CD8-positive, alpha-beta memory T cell (primary cell): ENCODE measurements at regions not wholly inside any gene's neighbourhood (a gene's known extent, or its start where the extent isn't known, plus 50 kb on each side); places are given as distances from the start of the nearest gene placed in this dataset.

ENCODE experiments used
- CTCF ChIA-PET: fragments of 350-600 bp; sonication (Branson Sonifier 250); formaldehyde crosslinking; loops from one replicate; lab custom pipeline; 2021; ENCODE audit warnings: antibody characterized with exemption; lab: Charles Lee
- POLR2A ChIA-PET: fragments of 350-600 bp; sonication (Branson Sonifier 250); formaldehyde crosslinking; loops from one replicate; lab custom pipeline; 2021; ENCODE audit warnings: antibody characterized with exemption; lab: Charles Lee
- DNase-seq, 5 donors: peaks; one replicate each; pipeline versions ENCODE4 v3.0.0 to v3.0.0-alpha.2; 2020 to 2022; ENCODE audit warnings: mixed read lengths in 1 of 5
- H3K27ac ChIP-seq: one replicate; pipeline ENCODE4 v1.7.0; 2013; ENCODE audit warnings: low read depth, mild to moderate bottlenecking, low read length, moderate library complexity
- H3K27me3 ChIP-seq: 2 replicates; pipeline ENCODE4 v1.7.0; 2013; ENCODE audit warnings: low read length, mild to moderate bottlenecking; ENCODE audit not compliant: insufficient read depth, poor library complexity, severe bottlenecking
- H3K36me3 ChIP-seq: 2 replicates; pipeline ENCODE4 v1.7.0; 2013; ENCODE audit warnings: mild to moderate bottlenecking, low read length, moderate library complexity; ENCODE audit not compliant: insufficient read depth
- H3K4me1 ChIP-seq: 2 replicates; pipeline ENCODE4 v1.7.0; 2013; ENCODE audit warnings: mild to moderate bottlenecking, low read length, moderate library complexity; ENCODE audit not compliant: insufficient read depth
- H3K4me3 ChIP-seq: 2 replicates; pipeline ENCODE4 v1.7.0; 2013; ENCODE audit warnings: mild to moderate bottlenecking, low read length
- H3K9me3 ChIP-seq: 2 replicates; pipeline ENCODE4 v1.7.0; 2013; ENCODE audit warnings: mild to moderate bottlenecking, low read length
- H3K27ac Mint-ChIP-seq, 8 donors: one replicate each; pipeline ENCODE4 v1.8.0; 2020 to 2021; ENCODE audit warnings: mixed read lengths in 8 of 8, mild to moderate bottlenecking in 6 of 8, inconsistent platforms in 3 of 8, moderate library complexity in 3 of 8
- H3K27me3 Mint-ChIP-seq, 2 donors: one replicate each; pipeline ENCODE4 v1.8.0; 2020 to 2021; ENCODE audit warnings: mixed read lengths in 2 of 2, mild to moderate bottlenecking in 1 of 2, moderate library complexity in 1 of 2
- H3K36me3 Mint-ChIP-seq, 3 donors: one replicate each; pipeline ENCODE4 v1.8.0; 2020 to 2021; ENCODE audit warnings: mixed read lengths in 3 of 3, inconsistent platforms in 1 of 3, mild to moderate bottlenecking in 1 of 3
- H3K4me1 Mint-ChIP-seq, 3 donors: one replicate each; pipeline ENCODE4 v1.8.0; 2020 to 2021; ENCODE audit warnings: mixed read lengths in 3 of 3, inconsistent platforms in 1 of 3, mild to moderate bottlenecking in 1 of 3
- H3K4me3 Mint-ChIP-seq, 7 donors: one replicate each; pipeline ENCODE4 v1.8.0; 2020 to 2021; ENCODE audit warnings: mixed read lengths in 7 of 7, mild to moderate bottlenecking in 6 of 7, moderate library complexity in 4 of 7, inconsistent platforms in 2 of 7
- H3K9me3 Mint-ChIP-seq, 5 donors: one replicate each; pipeline ENCODE4 v1.8.0; 2020 to 2022; ENCODE audit warnings: mixed read lengths in 5 of 5, mild to moderate bottlenecking in 3 of 5, moderate library complexity in 2 of 5, inconsistent platforms in 1 of 5

DNA sequence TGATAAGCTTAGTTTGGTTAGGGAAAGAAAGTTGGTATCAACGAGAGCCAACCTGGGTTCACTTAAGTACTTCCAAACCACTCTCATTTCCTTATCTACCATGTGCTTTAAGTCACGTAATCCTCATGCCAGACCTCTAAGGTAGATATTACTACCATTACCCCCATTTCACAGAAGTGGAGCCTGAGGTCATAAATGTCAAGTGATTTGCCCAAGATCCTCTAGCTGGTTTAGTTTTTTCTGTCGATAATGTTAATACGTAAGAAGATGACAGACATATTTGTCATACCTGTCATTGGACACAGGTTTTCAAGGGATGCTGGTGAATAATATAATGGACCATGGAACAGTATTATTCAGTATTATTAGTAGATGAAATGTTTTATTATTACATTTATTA, 197.4 kb upstream of the MKLN1 start:
- no peak overlapping the region for H3K4me3 Mint-ChIP-seq
- H3K9me3 Mint-ChIP-seq = no peaks in the 10 kb centered on the region
- H3K36me3 ChIP-seq = no peaks in the 10 kb centered on the region
- H3K36me3 Mint-ChIP-seq = no peaks in the 10 kb centered on the region
- no peak overlapping the region for H3K27ac ChIP-seq
- CTCF ChIA-PET = interaction anchor here (0.6 kb wide), 1 partner anchor 71 kb away, joined by 3 read pairs; no protein-coding TSS in a partner anchor
- H3K4me1 ChIP-seq = no peaks in the 10 kb centered on the region
- DNase-seq = no peak
- POLR2A ChIA-PET = no interaction called here
- no peaks in the 10 kb centered on the region for H3K27me3 ChIP-seq
- no peaks in the 10 kb centered on the region for H3K27me3 Mint-ChIP-seq
- no peak overlapping the region for H3K4me3 ChIP-seq
- H3K9me3 ChIP-seq = no peaks in the 10 kb centered on the region
- H3K27ac Mint-ChIP-seq = no peak overlapping the region
- H3K4me1 Mint-ChIP-seq = no peaks in the 10 kb centered on the region

DNA sequence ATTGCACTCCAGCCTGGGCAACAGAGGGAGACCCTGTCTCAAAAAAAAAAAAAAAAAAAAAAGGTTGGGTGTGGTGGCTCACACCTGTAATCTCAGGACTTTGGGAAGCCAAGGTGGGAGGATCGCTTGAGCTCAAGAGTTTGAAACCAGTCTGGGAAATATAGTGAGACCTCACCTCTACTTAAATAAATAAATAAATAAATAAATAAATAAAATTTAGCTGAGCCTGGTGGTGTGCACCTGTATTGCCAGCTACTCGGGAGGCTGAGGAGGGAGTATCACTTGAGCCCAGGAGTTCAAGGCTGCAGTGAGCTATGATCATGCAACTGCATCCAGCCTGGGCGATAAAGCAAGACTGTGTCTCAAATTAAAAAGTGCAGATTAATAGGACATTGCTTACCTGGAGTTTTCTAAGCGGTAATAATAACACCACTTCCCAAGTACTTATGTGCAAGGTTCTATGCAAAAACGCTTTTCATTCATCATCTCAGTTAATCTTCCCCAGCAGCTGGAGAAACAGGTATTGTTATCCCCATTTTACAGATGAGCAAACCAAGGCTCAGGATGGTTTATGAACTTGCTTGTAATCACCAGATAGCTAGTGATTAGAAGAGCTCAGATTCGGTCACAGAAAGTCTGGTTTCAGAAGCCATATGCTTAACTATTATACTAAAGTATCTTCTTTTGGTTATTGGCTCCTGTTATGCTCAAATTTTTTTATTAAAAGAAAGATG, 196.5 kb upstream of the MKLN1 start:
- no peaks in the 10 kb centered on the region for H3K27me3 Mint-ChIP-seq
- ChIA-PET POLR2A (no interaction called here), CTCF (interaction anchor here (0.6 kb wide), 1 partner anchor 71 kb away, joined by 3 read pairs; no protein-coding TSS in a partner anchor)
- Histone ChIP-seq H3K27me3 (no peaks in the 10 kb centered on the region), H3K4me3 (no peak overlapping the region), H3K36me3 (no peaks in the 10 kb centered on the region), H3K27ac (no peak overlapping the region), H3K4me1 (no peaks in the 10 kb centered on the region), H3K9me3 (no peaks in the 10 kb centered on the region)
- H3K4me1 Mint-ChIP-seq = no peaks in the 10 kb centered on the region
- H3K9me3 Mint-ChIP-seq = no peaks in the 10 kb centered on the region
- no peak for DNase-seq
- no peaks in the 10 kb centered on the region for H3K36me3 Mint-ChIP-seq
- no peak overlapping the region for H3K27ac Mint-ChIP-seq
- H3K4me3 Mint-ChIP-seq = no peak overlapping the region

DNA sequence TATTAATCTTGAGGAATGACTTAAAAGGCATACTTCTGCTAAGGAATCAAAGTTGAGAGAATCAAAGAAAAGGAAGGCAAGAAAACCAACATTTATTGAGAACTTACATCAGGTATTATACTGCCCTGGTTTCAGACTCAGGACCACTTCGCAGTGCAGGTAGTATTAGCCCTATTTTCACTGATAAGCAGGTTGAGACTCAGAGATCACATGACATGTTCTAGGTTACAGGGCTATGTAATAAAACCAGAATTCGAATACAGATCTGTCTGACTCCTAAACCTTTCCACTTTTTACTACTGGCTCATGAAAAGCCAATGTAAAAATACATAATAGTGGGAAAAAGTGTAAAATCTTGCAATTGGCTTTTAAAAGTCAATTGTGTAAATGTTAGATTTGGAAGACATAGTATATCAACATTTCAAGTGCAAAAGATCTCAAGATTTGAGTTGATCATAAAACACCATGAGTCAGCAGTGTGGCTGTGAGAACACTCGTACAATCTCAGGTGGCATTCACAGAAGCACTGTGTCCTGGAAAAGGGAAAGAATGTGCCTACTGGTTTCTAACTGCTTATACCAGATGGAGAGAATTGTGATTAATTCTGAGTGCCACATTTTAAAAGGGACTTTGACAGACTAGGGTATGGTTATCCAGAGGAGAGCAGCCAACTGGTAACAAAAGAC, 195.8 kb upstream of the MKLN1 start:
- H3K27me3 Mint-ChIP-seq = no peaks in the 10 kb centered on the region
- no peaks in the 10 kb centered on the region for H3K36me3 ChIP-seq
- H3K27ac Mint-ChIP-seq = no peak overlapping the region
- no peaks in the 10 kb centered on the region for H3K9me3 Mint-ChIP-seq
- ChIA-PET POLR2A (no interaction called here), CTCF (no interaction called here)
- H3K36me3 Mint-ChIP-seq = no peaks in the 10 kb centered on the region
- H3K4me1 ChIP-seq = no peaks in the 10 kb centered on the region
- H3K27ac ChIP-seq = no peak overlapping the region
- DNase-seq = no peak
- no peaks in the 10 kb centered on the region for H3K27me3 ChIP-seq
- no peaks in the 10 kb centered on the region for H3K9me3 ChIP-seq
- H3K4me3 Mint-ChIP-seq = no peak overlapping the region
- H3K4me1 Mint-ChIP-seq = peaks cover 0 to under 1% (median 0%) of the 10 kb centered on the region in 3 donors
- H3K4me3 ChIP-seq = no peak overlapping the region

DNA sequence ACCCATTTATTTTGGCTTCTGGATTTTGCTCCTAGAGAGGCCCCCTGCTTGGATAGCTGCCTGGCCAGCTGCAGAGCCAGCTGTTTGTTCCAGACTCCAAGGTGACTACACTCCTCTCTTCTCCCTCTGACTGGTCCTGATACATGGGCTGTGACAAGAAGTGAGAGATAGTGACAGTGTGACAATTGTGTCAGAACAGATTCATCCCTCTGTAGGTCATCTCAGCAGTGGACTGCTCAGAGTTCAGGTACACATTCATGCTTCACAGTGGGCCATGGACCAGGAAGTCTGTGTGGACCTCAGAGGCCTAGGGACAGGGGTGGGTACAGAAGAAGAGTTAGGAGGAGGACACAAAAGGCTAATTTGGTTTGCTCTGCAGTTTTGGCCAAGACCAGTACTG, 188.2 kb upstream of the MKLN1 start:
- Mint-ChIP-seq H3K27me3 (peaks cover 0 to 2% of the 10 kb centered on the region in 2 donors), H3K4me3 (no peak overlapping the region), H3K36me3 (peaks cover 0 to 3% (median 0%) of the 10 kb centered on the region in 3 donors), H3K27ac (peak overlapping the region in 2 of 8 donors; percentile 13 to 78), H3K9me3 (no peaks in the 10 kb centered on the region), H3K4me1 (peaks cover 0 to 5% (median 0%) of the 10 kb centered on the region in 3 donors)
- H3K27ac ChIP-seq = no peak overlapping the region
- H3K27me3 ChIP-seq = no peaks in the 10 kb centered on the region
- CTCF ChIA-PET = no interaction called here
- no peaks in the 10 kb centered on the region for H3K36me3 ChIP-seq
- POLR2A ChIA-PET = no interaction called here
- no peaks in the 10 kb centered on the region for H3K9me3 ChIP-seq
- no peak for DNase-seq
- H3K4me1 ChIP-seq = no peaks in the 10 kb centered on the region
- no peak overlapping the region for H3K4me3 ChIP-seq

DNA sequence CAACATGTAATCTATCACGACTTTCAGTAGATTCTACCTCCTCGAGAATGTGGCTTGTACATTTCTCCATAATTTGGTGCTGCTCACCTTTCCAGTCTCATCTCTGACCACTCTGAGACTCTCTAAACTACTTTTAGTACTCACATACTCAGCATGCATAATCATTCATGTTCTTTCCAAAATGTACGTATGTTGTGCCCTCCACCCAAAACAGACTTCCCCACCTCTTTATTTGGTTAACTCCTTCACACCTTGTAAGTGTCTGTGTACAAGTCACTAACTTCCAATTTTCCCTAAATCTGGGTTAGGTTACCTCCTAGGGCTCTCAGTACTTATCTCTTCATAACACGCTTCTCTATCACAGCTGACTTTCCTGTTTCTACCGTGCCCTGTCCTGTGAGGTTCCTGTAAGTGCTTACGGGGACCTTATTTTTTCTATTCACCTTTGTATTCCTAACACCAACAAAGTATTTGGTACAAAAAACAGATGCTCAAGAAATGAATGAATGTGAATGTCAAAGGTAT, 186.2 kb upstream of the MKLN1 start:
- peaks cover 0 to 5% (median 0%) of the 10 kb centered on the region in 3 donors for H3K4me1 Mint-ChIP-seq
- Histone ChIP-seq H3K4me3 (no peak overlapping the region), H3K36me3 (no peaks in the 10 kb centered on the region), H3K4me1 (no peaks in the 10 kb centered on the region), H3K27me3 (no peaks in the 10 kb centered on the region), H3K9me3 (no peaks in the 10 kb centered on the region), H3K27ac (no peak overlapping the region)
- no peak for DNase-seq
- peak overlapping the region in 1 of 8 donors; percentile 74 for H3K27ac Mint-ChIP-seq
- ChIA-PET POLR2A (no interaction called here), CTCF (no interaction called here)
- H3K4me3 Mint-ChIP-seq = no peak overlapping the region
- H3K27me3 Mint-ChIP-seq = peaks cover 0 to 3% of the 10 kb centered on the region in 2 donors
- H3K9me3 Mint-ChIP-seq = no peaks in the 10 kb centered on the region
- peaks cover 0 to 3% (median 0%) of the 10 kb centered on the region in 3 donors for H3K36me3 Mint-ChIP-seq

DNA sequence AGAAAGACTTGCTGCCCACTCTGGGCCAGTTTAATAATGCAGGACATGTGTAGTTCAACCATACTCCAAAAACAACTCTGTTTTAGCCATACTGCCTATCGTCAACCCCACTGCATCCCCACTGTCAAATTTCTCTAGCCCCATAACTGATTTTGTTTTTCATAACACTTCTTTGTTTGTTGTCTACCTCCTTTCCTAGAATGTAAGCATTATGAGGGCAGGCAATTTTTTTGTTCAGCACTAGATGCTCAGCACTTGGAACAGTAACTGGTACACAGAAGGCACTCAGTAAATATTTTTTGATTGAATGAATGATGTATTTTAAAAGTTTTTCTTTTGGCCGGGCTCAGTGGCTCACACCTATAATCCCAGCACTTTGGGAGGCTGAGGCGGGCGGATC, 183.8 kb upstream of the MKLN1 start:
- CTCF ChIA-PET = no interaction called here

DNA sequence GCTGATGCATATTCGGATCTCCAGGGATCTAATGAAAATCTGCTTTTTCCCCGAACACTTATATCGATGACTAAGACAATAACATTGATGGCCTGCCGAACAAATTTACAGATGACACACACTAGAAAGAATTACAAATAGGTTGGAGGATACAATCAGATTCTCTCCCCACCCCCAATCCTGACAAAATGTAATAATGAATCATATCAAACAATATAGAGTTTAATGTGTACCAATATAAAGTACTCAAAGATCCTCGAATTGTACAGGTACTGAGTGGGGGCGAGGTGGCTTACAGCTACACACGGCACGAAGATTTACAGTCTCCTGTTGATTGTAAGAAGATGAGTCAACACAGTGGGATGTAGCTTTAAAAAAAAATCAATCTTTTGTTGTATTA, 182.7 kb upstream of the MKLN1 start:
- H3K4me3 Mint-ChIP-seq = no peak overlapping the region
- peaks cover 0 to 3% of the 10 kb centered on the region in 2 donors for H3K27me3 Mint-ChIP-seq
- Histone ChIP-seq H3K4me1 (no peaks in the 10 kb centered on the region), H3K36me3 (no peaks in the 10 kb centered on the region), H3K27ac (no peak overlapping the region), H3K9me3 (no peaks in the 10 kb centered on the region), H3K4me3 (no peak overlapping the region), H3K27me3 (no peaks in the 10 kb centered on the region)
- no peaks in the 10 kb centered on the region for H3K36me3 Mint-ChIP-seq
- no peak overlapping the region for H3K27ac Mint-ChIP-seq
- peaks cover 0 to 2% (median 0%) of the 10 kb centered on the region in 5 donors for H3K9me3 Mint-ChIP-seq
- ChIA-PET CTCF (no interaction called here), POLR2A (no interaction called here)
- no peaks in the 10 kb centered on the region for H3K4me1 Mint-ChIP-seq
- no peak for DNase-seq

More for the DNA sequence above, 183.8 kb upstream of the MKLN1 start:
- Histone ChIP-seq H3K4me1 (no peaks in the 10 kb centered on the region), H3K36me3 (no peaks in the 10 kb centered on the region), H3K27ac (no peak overlapping the region), H3K4me3 (no peak overlapping the region), H3K27me3 (no peaks in the 10 kb centered on the region), H3K9me3 (no peaks in the 10 kb centered on the region)
- Mint-ChIP-seq H3K4me1 (no peaks in the 10 kb centered on the region), H3K9me3 (peaks cover 0 to 2% (median 0%) of the 10 kb centered on the region in 5 donors), H3K4me3 (no peak overlapping the region), H3K27me3 (peaks cover 0 to 3% of the 10 kb centered on the region in 2 donors), H3K27ac (no peak overlapping the region), H3K36me3 (no peaks in the 10 kb centered on the region)
- no peak for DNase-seq
- POLR2A ChIA-PET = no interaction called here

DNA sequence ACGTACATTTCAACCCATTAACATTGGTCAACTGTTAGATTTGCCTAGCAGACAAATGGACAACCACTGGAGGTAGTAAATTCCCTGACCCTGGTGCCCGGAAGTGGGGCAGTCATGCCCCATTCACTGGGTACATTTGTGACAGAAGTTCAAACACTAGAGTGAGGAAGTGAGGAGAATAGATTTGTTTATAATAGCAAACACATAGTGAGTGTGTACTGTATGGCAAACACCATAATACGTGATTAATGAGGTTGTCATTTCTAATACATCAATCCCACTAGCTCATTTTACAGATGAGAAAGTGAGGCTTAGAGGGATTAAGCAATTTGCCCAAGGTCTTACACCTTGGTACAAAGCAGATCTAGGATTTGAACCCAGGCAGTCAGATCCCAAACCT, 181.9 kb upstream of the MKLN1 start:
- Mint-ChIP-seq H3K36me3 (no peaks in the 10 kb centered on the region), H3K27ac (no peak overlapping the region), H3K27me3 (peaks cover 0 to 2% of the 10 kb centered on the region in 2 donors), H3K9me3 (peaks cover 0 to 2% (median 0%) of the 10 kb centered on the region in 5 donors), H3K4me1 (no peaks in the 10 kb centered on the region), H3K4me3 (no peak overlapping the region)
- Histone ChIP-seq H3K4me3 (no peak overlapping the region), H3K4me1 (no peaks in the 10 kb centered on the region), H3K27ac (no peak overlapping the region), H3K36me3 (no peaks in the 10 kb centered on the region), H3K9me3 (no peaks in the 10 kb centered on the region), H3K27me3 (no peaks in the 10 kb centered on the region)
- ChIA-PET CTCF (no interaction called here), POLR2A (no interaction called here)
- no peak for DNase-seq
